Mesothelial cell of epicardium (in vitro differentiated cells): ENCODE measurements at regions not wholly inside any gene's neighbourhood (a gene's known extent, or its start where the extent isn't known, plus 50 kb on each side); places are given as distances from the start of the nearest gene placed in this dataset.

Experiments used
- DNase-seq, 2 experiments: peaks; one replicate each; pipeline ENCODE4 v3.0.0; 2021; ENCODE audit warnings: low spot score in 2 of 2; ENCODE audit not compliant: unreplicated experiment in 2 of 2
- H3K27ac Mint-ChIP-seq: 2 replicates; pipeline ENCODE4 v1.8.0; 2021; ENCODE audit warnings: mixed read lengths
- H3K27me3 Mint-ChIP-seq: 2 replicates; pipeline ENCODE4 v1.8.0; 2021; ENCODE audit warnings: low read depth, mixed read lengths
- H3K36me3 Mint-ChIP-seq: 2 replicates; pipeline ENCODE4 v1.8.0; 2021; ENCODE audit warnings: mixed read lengths
- H3K4me1 Mint-ChIP-seq: 2 replicates; pipeline ENCODE4 v1.8.0; 2021; ENCODE audit warnings: mixed read lengths
- H3K4me3 Mint-ChIP-seq: 2 replicates; pipeline ENCODE4 v1.8.0; 2021; ENCODE audit warnings: mild to moderate bottlenecking, moderate library complexity, mixed read lengths
- H3K9me3 Mint-ChIP-seq: 2 replicates; pipeline ENCODE4 v1.8.0; 2021; ENCODE audit warnings: mixed read lengths
- CTCF ChIP-seq: fragments of 200-600 bp; sonication (generic); IDR thresholded peaks from one replicate; pipeline ENCODE4 v1.5.0; 2021; ENCODE audit warnings: antibody characterized with exemption; ENCODE audit not compliant: unreplicated experiment

GRCh38 chr4:186940476-186940875 lies 216.8 kb upstream of the FAT1 start:
- peaks cover 32% of the 10 kb centered on the region for H3K4me1 Mint-ChIP-seq
- DNase-seq = no peak

GRCh38 chr4:186942758-186943377 lies 219.2 kb upstream of the FAT1 start:
- TF ChIP-seq CTCF = no peak
- no peak overlapping the region for H3K4me3 Mint-ChIP-seq
- H3K9me3 Mint-ChIP-seq = peaks cover 3% of the 10 kb centered on the region
- H3K27me3 Mint-ChIP-seq = no peaks in the 10 kb centered on the region
- H3K27ac Mint-ChIP-seq = no peak overlapping the region
- DNase-seq = no peak
- H3K36me3 Mint-ChIP-seq = no peaks in the 10 kb centered on the region
- H3K4me1 Mint-ChIP-seq = peaks cover 15% of the 10 kb centered on the region

More at GRCh38 chr4:186940476-186940875, 216.8 kb upstream of the FAT1 start:
- Mint-ChIP-seq H3K27me3 (no peaks in the 10 kb centered on the region), H3K9me3 (peaks cover 5% of the 10 kb centered on the region), H3K36me3 (no peaks in the 10 kb centered on the region), H3K27ac (no peak overlapping the region), H3K4me3 (no peak overlapping the region)
- no peak for TF ChIP-seq CTCF

GRCh38 chr4:186943411-186943810 lies 219.8 kb upstream of the FAT1 start:
- no peak overlapping the region for H3K27ac Mint-ChIP-seq
- no peak overlapping the region for H3K4me3 Mint-ChIP-seq
- no peak for DNase-seq
- no peak for TF ChIP-seq CTCF
- peaks cover 20% of the 10 kb centered on the region for H3K4me1 Mint-ChIP-seq
- no peaks in the 10 kb centered on the region for H3K9me3 Mint-ChIP-seq
- H3K27me3 Mint-ChIP-seq = no peaks in the 10 kb centered on the region
- H3K36me3 Mint-ChIP-seq = no peaks in the 10 kb centered on the region

- H3K4me1 Mint-ChIP-seq = peaks cover 28% of the 10 kb centered on the region
- no peak overlapping the region for H3K27ac Mint-ChIP-seq
- no peaks in the 10 kb centered on the region for H3K9me3 Mint-ChIP-seq
- no peaks in the 10 kb centered on the region for H3K36me3 Mint-ChIP-seq
- H3K27me3 Mint-ChIP-seq = no peaks in the 10 kb centered on the region
- TF ChIP-seq CTCF = no peak
- no peak overlapping the region for H3K4me3 Mint-ChIP-seq
- DNase-seq = no peak
Measured at GRCh38 chr4:186946136-186946535, 222.5 kb upstream of the FAT1 start.

GRCh38 chr4:186946682-186947294 lies 223.1 kb upstream of the FAT1 start:
- H3K27ac Mint-ChIP-seq = no peak overlapping the region
- H3K36me3 Mint-ChIP-seq = no peaks in the 10 kb centered on the region
- H3K9me3 Mint-ChIP-seq = no peaks in the 10 kb centered on the region
- no peaks in the 10 kb centered on the region for H3K27me3 Mint-ChIP-seq
- no peak overlapping the region for H3K4me3 Mint-ChIP-seq
- H3K4me1 Mint-ChIP-seq = peaks cover 28% of the 10 kb centered on the region
- no peak for DNase-seq
- TF ChIP-seq CTCF = peak; percentile 23
